ENCODE measurements at regions not wholly inside any gene's neighbourhood (a gene's known extent, or its start where the extent isn't known, plus 50 kb on each side); places are given as distances from the start of the nearest gene placed in this dataset.

GRCh38 chr4:19698961-19699360 is 552.7 kb upstream of the SLIT2 start:
- DNase-seq, result no peak
- intact Hi-C loops (cut with DNase I), result no loop called here

- intact Hi-C loops (cut with DNase I), result no loop called here
- peak in 3 of 42 donors; percentile 2 to 24 (median 7) for DNase-seq
These were observed 556.9 kb upstream of the SLIT2 start for GRCh38 chr4:19694812-19695211.

GRCh38 chr4:19693936-19694570 is 557.7 kb upstream of the SLIT2 start:
- DNase-seq, result peak in 2 of 42 donors; percentile 1 to 3
- intact Hi-C loops (cut with DNase I), result no loop called here

GRCh38 chr4:19689511-19689910 is 562.2 kb upstream of the SLIT2 start:
- intact Hi-C loops (cut with DNase I), result no loop called here
- DNase-seq, result no peak

GRCh38 chr4:19686456-19686855 is 565.2 kb upstream of the SLIT2 start:
- no peak for DNase-seq
- intact Hi-C loops (cut with DNase I), result no loop called here

GRCh38 chr4:19684084-19684483 is 567.6 kb upstream of the SLIT2 start:
- no peak for DNase-seq
- intact Hi-C loops (cut with DNase I), result no loop called here

GRCh38 chr4:19683426-19683825 is 568.3 kb upstream of the SLIT2 start:
- intact Hi-C loops (cut with DNase I), result no loop called here
- no peak for DNase-seq

- no peak for DNase-seq
- intact Hi-C loops (cut with DNase I), result no loop called here
These were observed 574.5 kb upstream of the SLIT2 start for GRCh38 chr4:19677211-19677610.

- intact Hi-C loops (cut with DNase I), result no loop called here
These were observed 576.4 kb upstream of the SLIT2 start for GRCh38 chr4:19675172-19675811.

GRCh38 chr4:19659101-19659500 is 592.6 kb upstream of the SLIT2 start:
- intact Hi-C loops (cut with DNase I), result no loop called here
- no peak for DNase-seq

More at GRCh38 chr4:19675172-19675811, 576.4 kb upstream of the SLIT2 start:
- DNase-seq, result peak in 7 of 42 donors; percentile 7 to 26 (median 13)

GRCh38 chr4:19657856-19658255 is 593.8 kb upstream of the SLIT2 start:
- DNase-seq, result no peak
- intact Hi-C loops (cut with DNase I), result no loop called here

GRCh38 chr4:19655666-19656065 is 596.0 kb upstream of the SLIT2 start:
- DNase-seq, result no peak
- intact Hi-C loops (cut with DNase I), result no loop called here

GRCh38 chr4:19650903-19651864 is 600.5 kb upstream of the SLIT2 start:
- no peak for DNase-seq
- intact Hi-C loops (cut with DNase I), result no loop called here

- intact Hi-C loops (cut with DNase I), result no loop called here
These were observed 606.1 kb upstream of the SLIT2 start for GRCh38 chr4:19645589-19645988.

GRCh38 chr4:19636451-19636850 is 615.3 kb upstream of the SLIT2 start:
- intact Hi-C loops (cut with DNase I), result no loop called here

More at GRCh38 chr4:19645589-19645988, 606.1 kb upstream of the SLIT2 start:
- DNase-seq, result no peak

GRCh38 chr4:19631814-19632213 is 619.9 kb upstream of the SLIT2 start:
- intact Hi-C loops (cut with DNase I), result no loop called here
- DNase-seq, result no peak

More at GRCh38 chr4:19636451-19636850, 615.3 kb upstream of the SLIT2 start:
- no peak for DNase-seq

GRCh38 chr4:19623866-19624265 is 627.8 kb upstream of the SLIT2 start:
- no peak for DNase-seq
- intact Hi-C loops (cut with DNase I), result no loop called here

- intact Hi-C loops (cut with DNase I), result no loop called here
- DNase-seq, result no peak
These were observed 636.5 kb upstream of the SLIT2 start for GRCh38 chr4:19615086-19615689.

- intact Hi-C loops (cut with DNase I), result no loop called here
These were observed 637.5 kb upstream of the SLIT2 start for GRCh38 chr4:19614171-19614570.

More at GRCh38 chr4:19614171-19614570, 637.5 kb upstream of the SLIT2 start:
- no peak for DNase-seq

Measured in head of caudate nucleus (tissue), 42 donors.